K562 (cell line): ENCODE measurements at regions not wholly inside any gene's neighbourhood (a gene's known extent, or its start where the extent isn't known, plus 50 kb on each side); places are given as distances from the start of the nearest gene placed in this dataset.

Experiments
- ATAC-seq: fragments of 200-7000 bp; cut with Tn5 transposase; 3 replicates; pipeline ENCODE4 v1.9.1; 2020; ENCODE audit warnings: moderate library complexity
- BruUV-seq: library from RNA; stranded (reverse); fragments of 400-500 nt; replicated peaks from 2 replicates; lab custom pipeline; 2021; lab: Mats Ljungman, UMichigan
- CTCF ChIA-PET: fragments of 300-600 bp; formaldehyde crosslinking; extraction: SDS; loops from one replicate; lab custom pipeline; 2021; ENCODE audit warnings: low intra/inter-chr PET ratio; lab: Yijun Ruan, JAX
- POLR2A ChIA-PET: fragments of 300-600, 350-650 bp; sonication (Branson Sonifier 250); formaldehyde crosslinking; extraction: SDS; loops from one replicate; lab custom pipeline; 2021; ENCODE audit warnings: antibody characterized with exemption, inconsistent platforms; lab: Yijun Ruan, JAX
- DNase-seq, 4 experiments: peaks; one replicate each; pipeline versions ENCODE4 v3.0.0 to v3.0.0-alpha.2; 2011 to 2018; ENCODE audit warnings: low spot score in 3 of 4, mixed read lengths in 3 of 4; ENCODE audit errors: extremely low read depth in 1 of 4
- FAIRE-seq: peaks from 2 replicates; lab custom pipeline; 2011; peaks lifted over from hg19 to GRCh38; lab: Jason Lieb, UNC
- H2AFZ ChIP-seq: 2 replicates; pipeline ENCODE4 v1.6.0; 2011; ENCODE audit warnings: low read depth, low read length, control low read depth, inconsistent platforms
- H3K27ac ChIP-seq: fragments of 200-600 bp; 3 replicates; pipeline ENCODE4 v1.8.0; 2011; ENCODE audit warnings: low read depth, mild to moderate bottlenecking, control low read depth, inconsistent platforms, low read length, moderate library complexity, mixed read lengths; ENCODE audit errors: extremely low read depth
- H3K27me3 ChIP-seq, 2 experiments: fragments of 300-600 bp in 1 of 2; 2 replicates in 1 of 2; 3 replicates in 1 of 2; pipeline versions ENCODE4 v1.6.0 to v1.8.0; 2011; ENCODE audit warnings: inconsistent platforms in 2 of 2, low read length in 2 of 2, mild to moderate bottlenecking in 1 of 2, mixed read lengths in 1 of 2, moderate library complexity in 1 of 2; ENCODE audit not compliant: control insufficient read depth in 2 of 2, insufficient read depth in 2 of 2
- H3K36me3 ChIP-seq: fragments of 300-600 bp; 3 replicates; pipeline ENCODE4 v1.8.0; 2011; ENCODE audit warnings: mild to moderate bottlenecking, low read length, inconsistent platforms; ENCODE audit not compliant: control insufficient read depth, insufficient read depth
- H3K4me1 ChIP-seq, 2 experiments: fragments of 200-600 bp in 1 of 2; replicated peaks in 1 of 2; 2 replicates in 1 of 2; 3 replicates in 1 of 2; pipeline versions ENCODE4 v1.5.1 to v1.8.0; 2011; ENCODE audit warnings: inconsistent platforms in 2 of 2, low read length in 2 of 2, mild to moderate bottlenecking in 1 of 2, mixed read lengths in 1 of 2, moderate library complexity in 1 of 2; ENCODE audit not compliant: control insufficient read depth in 2 of 2, insufficient read depth in 2 of 2
- H3K4me2 ChIP-seq: 2 replicates; pipeline ENCODE4 v1.6.1; 2011; ENCODE audit warnings: low read length, control low read depth, inconsistent platforms, mixed read lengths; ENCODE audit not compliant: insufficient read depth
- H3K4me3 ChIP-seq: fragments of 200-600 bp; sonication (generic), shearing (Covaris generic); 2 replicates; pipeline ENCODE4 v1.5.1; 2016; ENCODE audit warnings: control low read depth, inconsistent platforms
- H3K79me2 ChIP-seq: fragments of 200-600 bp; 3 replicates; pipeline ENCODE4 v1.8.0; 2011; ENCODE audit warnings: low read length, inconsistent platforms; ENCODE audit not compliant: control insufficient read depth, insufficient read depth
- H3K9ac ChIP-seq, 2 experiments: 2 replicates each; pipeline versions ENCODE4 v1.6.0 to v1.6.1; 2011; ENCODE audit warnings: low read depth in 2 of 2, low read length in 2 of 2, control low read depth in 1 of 2, inconsistent platforms in 1 of 2, mild to moderate bottlenecking in 1 of 2, mixed read lengths in 1 of 2; ENCODE audit not compliant: insufficient read depth in 1 of 2
- H3K9me1 ChIP-seq: one replicate; pipeline ENCODE4 v1.6.0; 2011; ENCODE audit warnings: inconsistent platforms, mild to moderate bottlenecking, low read length, moderate library complexity; ENCODE audit not compliant: control insufficient read depth, insufficient read depth
- H3K9me3 ChIP-seq: replicated peaks from 2 replicates; pipeline ENCODE4 v1.5.1; 2011; ENCODE audit warnings: low read depth, low read length, inconsistent platforms; ENCODE audit not compliant: control insufficient read depth, insufficient read depth
- H4K20me1 ChIP-seq: replicated peaks from 2 replicates; pipeline ENCODE4 v1.6.1; 2011; ENCODE audit warnings: low read length, inconsistent platforms, mixed read lengths; ENCODE audit not compliant: control insufficient read depth, insufficient read depth
- CBX1 ChIP-seq: sonication (generic); IDR thresholded peaks from 2 replicates; pipeline ENCODE4 v1.6.1; 2016; ENCODE audit warnings: antibody characterized with exemption, low read depth, mild to moderate bottlenecking
- FOXO4 ChIP-seq: fragments of 450-650 bp; formaldehyde crosslinking; IDR thresholded peaks from 2 replicates; pipeline ENCODE4 v1.4.0; 2020; ENCODE audit warnings: mild to moderate bottlenecking, moderate library complexity
- MTA2 ChIP-seq: fragments of 450-650 bp; IDR thresholded peaks from 2 replicates; pipeline ENCODE4 v1.6.1; 2016; ENCODE audit warnings: low read depth
- MYC ChIP-seq, 2 experiments: fragments of 250-450 bp in 1 of 2; sonication (Bioruptor Pico) in 1 of 2; IDR thresholded peaks; 2 replicates each; pipeline versions ENCODE4 v1.5.1 to v1.6.1; 2012 to 2021; ENCODE audit warnings: low read depth in 2 of 2, borderline replicate concordance in 1 of 2, improper control_type of control experiment in 1 of 2, low read length in 1 of 2, mild to moderate bottlenecking in 1 of 2, moderate library complexity in 1 of 2
- NELFE ChIP-seq: IDR thresholded peaks from 2 replicates; pipeline ENCODE4 v1.6.1; 2011; ENCODE audit warnings: mild to moderate bottlenecking; ENCODE audit not compliant: insufficient read depth, insufficient read length
- NRF1 ChIP-seq, 2 experiments: fragments of 450-650 bp; IDR thresholded peaks in 1 of 2; conservative IDR thresholded peaks in 1 of 2; 2 replicates each; pipeline ENCODE4 v1.6.1; 2014; ENCODE audit warnings: mild to moderate bottlenecking in 2 of 2
- RBM14 ChIP-seq: fragments of 200-400 bp; formaldehyde crosslinking; IDR thresholded peaks from 2 replicates; pipeline ENCODE4 v1.6.1; 2018; ENCODE audit warnings: low read depth, mild to moderate bottlenecking, low read length, moderate library complexity, borderline replicate concordance; ENCODE audit not compliant: insufficient read depth
- SNIP1 ChIP-seq: fragments of 450-650 bp; IDR thresholded peaks from 2 replicates; pipeline ENCODE4 v1.7.1; 2017; ENCODE audit warnings: low read depth, mild to moderate bottlenecking
- SREBF1 ChIP-seq: fragments of 150-350 bp; IDR thresholded peaks from 2 replicates; pipeline ENCODE4 v1.6.1; 2014; ENCODE audit warnings: antibody characterized with exemption, low read depth, low read length, borderline replicate concordance
- STAG1 ChIP-seq: sonication (generic); formaldehyde crosslinking; IDR thresholded peaks from 2 replicates; pipeline ENCODE4 v1.5.0; 2020; ENCODE audit warnings: missing genetic modification reagents, borderline replicate concordance
- ZNF280B ChIP-seq: fragments of 250-450 bp; sonication (Bioruptor Pico); IDR thresholded peaks from 2 replicates; pipeline ENCODE4 v1.5.1; 2021; ENCODE audit warnings: mild to moderate bottlenecking
- ZNF695 ChIP-seq: fragments of 450-650 bp; formaldehyde crosslinking; IDR thresholded peaks from 2 replicates; pipeline ENCODE4 v1.4.0; 2020; ENCODE audit warnings: mild to moderate bottlenecking, moderate library complexity
- WGBS: fragments of 100-300 bp; shearing (Covaris generic); methylation state at CpG from one replicate; pipeline ENCODE4 v1.1.6; 2016; ENCODE audit warnings: low coverage, mixed read lengths; ENCODE audit not compliant: insufficient coverage; ENCODE audit errors: missing lambda C conversion rate; 5-methylcytosine and 5-hydroxymethylcytosine counted together
- in situ Hi-C: fragments of 300-500 bp; cut with MboI; formaldehyde crosslinking; loops from 4 replicates; pipeline ENCODE4 v1.15.0; 2018; ENCODE audit warnings: inconsistent platforms, mixed read lengths
- intact Hi-C: fragments of 100-400 bp; cut with micrococcal nuclease; formaldehyde crosslinking; loops from 2 replicates; pipeline ENCODE4 v1.14.2; 2022

- no peak for TF ChIP-seq ZNF280B
Observed at GRCh38 chr12:68498736-68499135, 112.0 kb upstream of the RAP1B start (continued).

- Histone ChIP-seq H3K27ac (no peak overlapping the region), H3K4me3 (no peak overlapping the region), H3K4me1 (peaks cover 0 to 8% of the 10 kb centered on the region in 2 experiments; a peak in 3 of 5 replicates), H3K9ac (no peak overlapping the region), H3K9me3 (no peaks in the 10 kb centered on the region), H2AFZ (no peak overlapping the region), H3K79me2 (no peaks in the 10 kb centered on the region), H3K4me2 (no peak overlapping the region), H3K9me1 (no peaks in the 10 kb centered on the region), H3K36me3 (no peaks in the 10 kb centered on the region), H3K27me3 (peaks cover 15 to 25% of the 10 kb centered on the region in 2 experiments; a peak in 3 of 5 replicates), H4K20me1 (no peaks in the 10 kb centered on the region)
- FAIRE-seq, result no peak
- ChIA-PET POLR2A (interaction anchor here (0.8 kb wide), 1 partner anchor 16 kb away, joined by 3 read pairs; no protein-coding TSS in a partner anchor), CTCF (no interaction called here)
- DNase-seq, result no peak
- intact Hi-C loops (loop anchor here (10.0 kb wide), 1 partner anchor 145 kb away; no protein-coding TSS in a partner anchor), in situ Hi-C loops (no loop called here)
- BruUV-seq, result no TSS peak
- TF ChIP-seq NELFE (no peak), STAG1 (CRISPR knock-in tag) (no peak), SNIP1 (no peak), NRF1 (conservative IDR thresholded peaks at IDR 0.05 in 1 of 2, IDR thresholded peaks at IDR 0.05 in 1 of 2) (no peak), RBM14 (no peak), FOXO4 (CRISPR knock-in tag) (no peak), SREBF1 (no peak), MYC (IDR thresholded peaks at IDR 0.05; ENCODE audit: low read depth, low read length) (no peak), MYC (CRISPR knock-in tag; IDR thresholded peaks at IDR 0.05; ENCODE audit: borderline replicate concordance, low read depth) (no peak), MTA2 (no peak), CBX1 (no peak), ZNF695 (no peak)
- no peak for ATAC-seq
- 0% methylated on average over 1 of the region's 1 CpG for WGBS
Observed at GRCh38 chr12:68499616-68500015, 111.1 kb upstream of the RAP1B start.
